ENCODE measurements at regions not wholly inside any gene's neighbourhood (a gene's known extent, or its start where the extent isn't known, plus 50 kb on each side); places are given as distances from the start of the nearest gene placed in this dataset.

GRCh38 chr4:7141151-7141834 lies 51.0 kb upstream of the SORCS2 start:
- H3K27ac ChIP-seq (ENCODE audit: low read length): no peak overlapping the region
- H3K9ac ChIP-seq (ENCODE audit: low read length in 2 of 2): no peak overlapping the region
- H3K4me3 ChIP-seq (ENCODE audit: low read length in 2 of 2): no peak overlapping the region
- no peaks in the 10 kb centered on the region for H3K9me3 ChIP-seq (ENCODE audit: control insufficient read depth in 2 of 2, low read length in 2 of 2)
- peaks cover 0 to 2% of the 10 kb centered on the region in 2 donors for H3K27me3 ChIP-seq (ENCODE audit: control insufficient read depth in 1 of 2, insufficient read depth in 2 of 2, low read length in 2 of 2)
- H3K4me1 ChIP-seq (ENCODE audit: control insufficient read depth, insufficient read depth, low read length): no peaks in the 10 kb centered on the region
- no peaks in the 10 kb centered on the region for H3K36me3 ChIP-seq (ENCODE audit: control insufficient read depth in 2 of 2, insufficient read depth in 2 of 2, low read length in 2 of 2)

GRCh38 chr4:7140692-7141069 lies 51.7 kb upstream of the SORCS2 start:
- Histone ChIP-seq H3K9me3 (ENCODE audit: control insufficient read depth in 2 of 2, low read length in 2 of 2) (no peaks in the 10 kb centered on the region), H3K27me3 (ENCODE audit: control insufficient read depth in 1 of 2, insufficient read depth in 2 of 2, low read length in 2 of 2) (peaks cover 0 to 2% of the 10 kb centered on the region in 2 donors), H3K9ac (ENCODE audit: low read length in 2 of 2) (no peak overlapping the region), H3K27ac (ENCODE audit: low read length) (no peak overlapping the region), H3K36me3 (ENCODE audit: control insufficient read depth in 2 of 2, insufficient read depth in 2 of 2, low read length in 2 of 2) (no peaks in the 10 kb centered on the region), H3K4me1 (ENCODE audit: control insufficient read depth, insufficient read depth, low read length) (no peaks in the 10 kb centered on the region), H3K4me3 (ENCODE audit: low read length in 2 of 2) (no peak overlapping the region)

GRCh38 chr4:7140062-7140691 lies 52.2 kb upstream of the SORCS2 start:
- peaks cover 0 to 2% of the 10 kb centered on the region in 2 donors for H3K27me3 ChIP-seq (ENCODE audit: control insufficient read depth in 1 of 2, insufficient read depth in 2 of 2, low read length in 2 of 2)
- no peak overlapping the region for H3K9ac ChIP-seq (ENCODE audit: low read length in 2 of 2)
- H3K9me3 ChIP-seq (ENCODE audit: control insufficient read depth in 2 of 2, low read length in 2 of 2): no peaks in the 10 kb centered on the region
- H3K4me1 ChIP-seq (ENCODE audit: control insufficient read depth, insufficient read depth, low read length): peaks cover 2% of the 10 kb centered on the region
- H3K4me3 ChIP-seq (ENCODE audit: low read length in 2 of 2): no peak overlapping the region
- H3K27ac ChIP-seq (ENCODE audit: low read length): no peak overlapping the region
- H3K36me3 ChIP-seq (ENCODE audit: control insufficient read depth in 2 of 2, insufficient read depth in 2 of 2, low read length in 2 of 2): no peaks in the 10 kb centered on the region

- Histone ChIP-seq H3K36me3 (ENCODE audit: control insufficient read depth in 2 of 2, insufficient read depth in 2 of 2, low read length in 2 of 2) (no peaks in the 10 kb centered on the region), H3K27ac (ENCODE audit: low read length) (no peak overlapping the region), H3K9me3 (ENCODE audit: control insufficient read depth in 2 of 2, low read length in 2 of 2) (no peaks in the 10 kb centered on the region), H3K4me3 (ENCODE audit: low read length in 2 of 2) (no peak overlapping the region), H3K4me1 (ENCODE audit: control insufficient read depth, insufficient read depth, low read length) (peaks cover 6% of the 10 kb centered on the region), H3K9ac (ENCODE audit: low read length in 2 of 2) (no peak overlapping the region), H3K27me3 (ENCODE audit: control insufficient read depth in 1 of 2, insufficient read depth in 2 of 2, low read length in 2 of 2) (peaks cover 0 to 2% of the 10 kb centered on the region in 2 donors)
Measured at GRCh38 chr4:7139167-7139982, 53.0 kb upstream of the SORCS2 start.

- Histone ChIP-seq H3K9ac (ENCODE audit: low read length in 2 of 2) (no peak overlapping the region), H3K9me3 (ENCODE audit: control insufficient read depth in 2 of 2, low read length in 2 of 2) (no peaks in the 10 kb centered on the region), H3K36me3 (ENCODE audit: control insufficient read depth in 2 of 2, insufficient read depth in 2 of 2, low read length in 2 of 2) (no peaks in the 10 kb centered on the region), H3K27me3 (ENCODE audit: control insufficient read depth in 1 of 2, insufficient read depth in 2 of 2, low read length in 2 of 2) (peaks cover 0 to 2% of the 10 kb centered on the region in 2 donors), H3K27ac (ENCODE audit: low read length) (no peak overlapping the region), H3K4me1 (ENCODE audit: control insufficient read depth, insufficient read depth, low read length) (peaks cover 6% of the 10 kb centered on the region), H3K4me3 (ENCODE audit: low read length in 2 of 2) (no peak overlapping the region)
Measured at GRCh38 chr4:7138223-7139166, 53.8 kb upstream of the SORCS2 start.

GRCh38 chr4:7137326-7138200 lies 54.8 kb upstream of the SORCS2 start:
- H3K4me1 ChIP-seq (ENCODE audit: control insufficient read depth, insufficient read depth, low read length): peaks cover 6% of the 10 kb centered on the region
- no peaks in the 10 kb centered on the region for H3K36me3 ChIP-seq (ENCODE audit: control insufficient read depth in 2 of 2, insufficient read depth in 2 of 2, low read length in 2 of 2)
- H3K4me3 ChIP-seq (ENCODE audit: low read length in 2 of 2): no peak overlapping the region
- peaks cover 0 to 2% of the 10 kb centered on the region in 2 donors for H3K27me3 ChIP-seq (ENCODE audit: control insufficient read depth in 1 of 2, insufficient read depth in 2 of 2, low read length in 2 of 2)
- H3K9me3 ChIP-seq (ENCODE audit: control insufficient read depth in 2 of 2, low read length in 2 of 2): no peaks in the 10 kb centered on the region
- H3K9ac ChIP-seq (ENCODE audit: low read length in 2 of 2): no peak overlapping the region
- no peak overlapping the region for H3K27ac ChIP-seq (ENCODE audit: low read length)

GRCh38 chr4:7136351-7136750 lies 56.0 kb upstream of the SORCS2 start:
- Histone ChIP-seq H3K9me3 (ENCODE audit: control insufficient read depth in 2 of 2, low read length in 2 of 2) (no peaks in the 10 kb centered on the region), H3K9ac (ENCODE audit: low read length in 2 of 2) (no peak overlapping the region), H3K27ac (ENCODE audit: low read length) (no peak overlapping the region), H3K36me3 (ENCODE audit: control insufficient read depth in 2 of 2, insufficient read depth in 2 of 2, low read length in 2 of 2) (no peaks in the 10 kb centered on the region), H3K4me1 (ENCODE audit: control insufficient read depth, insufficient read depth, low read length) (peaks cover 6% of the 10 kb centered on the region), H3K27me3 (ENCODE audit: control insufficient read depth in 1 of 2, insufficient read depth in 2 of 2, low read length in 2 of 2) (peaks cover 0 to 2% of the 10 kb centered on the region in 2 donors), H3K4me3 (ENCODE audit: low read length in 2 of 2) (no peak overlapping the region)

- Histone ChIP-seq H3K9me3 (ENCODE audit: control insufficient read depth in 2 of 2, low read length in 2 of 2) (no peaks in the 10 kb centered on the region), H3K36me3 (ENCODE audit: control insufficient read depth in 2 of 2, insufficient read depth in 2 of 2, low read length in 2 of 2) (no peaks in the 10 kb centered on the region), H3K4me3 (ENCODE audit: low read length in 2 of 2) (no peak overlapping the region), H3K27me3 (ENCODE audit: control insufficient read depth in 1 of 2, insufficient read depth in 2 of 2, low read length in 2 of 2) (peaks cover 0 to 2% of the 10 kb centered on the region in 2 donors), H3K9ac (ENCODE audit: low read length in 2 of 2) (no peak overlapping the region), H3K4me1 (ENCODE audit: control insufficient read depth, insufficient read depth, low read length) (peaks cover 6% of the 10 kb centered on the region), H3K27ac (ENCODE audit: low read length) (no peak overlapping the region)
Measured at GRCh38 chr4:7135389-7135746, 57.0 kb upstream of the SORCS2 start.

- Histone ChIP-seq H3K36me3 (ENCODE audit: control insufficient read depth in 2 of 2, insufficient read depth in 2 of 2, low read length in 2 of 2) (no peaks in the 10 kb centered on the region), H3K27me3 (ENCODE audit: control insufficient read depth in 1 of 2, insufficient read depth in 2 of 2, low read length in 2 of 2) (peaks cover 0 to 2% of the 10 kb centered on the region in 2 donors), H3K27ac (ENCODE audit: low read length) (no peak overlapping the region)
Measured at GRCh38 chr4:7134737-7135388, 57.5 kb upstream of the SORCS2 start.

More at GRCh38 chr4:7134737-7135388, 57.5 kb upstream of the SORCS2 start:
- Histone ChIP-seq H3K9me3 (ENCODE audit: control insufficient read depth in 2 of 2, low read length in 2 of 2) (no peaks in the 10 kb centered on the region), H3K4me3 (ENCODE audit: low read length in 2 of 2) (no peak overlapping the region), H3K4me1 (ENCODE audit: control insufficient read depth, insufficient read depth, low read length) (peaks cover 6% of the 10 kb centered on the region), H3K9ac (ENCODE audit: low read length in 2 of 2) (no peak overlapping the region)

Data from stomach smooth muscle (tissue), 2 donors.